EH (cell line): ENCODE measurements at regions not wholly inside any gene's neighbourhood (a gene's known extent, or its start where the extent isn't known, plus 50 kb on each side); places are given as distances from the start of the nearest gene placed in this dataset.
"Not testable (repeated sequence)": the region's sequence is repeated elsewhere in the genome, so short reads cannot be mapped to it uniquely, and the experiment has no call there.

Source experiments
- DNase-seq: peaks from one replicate; pipeline ENCODE4 v3.0.0-alpha.2; 2015; ENCODE audit warnings: low read depth

DNA sequence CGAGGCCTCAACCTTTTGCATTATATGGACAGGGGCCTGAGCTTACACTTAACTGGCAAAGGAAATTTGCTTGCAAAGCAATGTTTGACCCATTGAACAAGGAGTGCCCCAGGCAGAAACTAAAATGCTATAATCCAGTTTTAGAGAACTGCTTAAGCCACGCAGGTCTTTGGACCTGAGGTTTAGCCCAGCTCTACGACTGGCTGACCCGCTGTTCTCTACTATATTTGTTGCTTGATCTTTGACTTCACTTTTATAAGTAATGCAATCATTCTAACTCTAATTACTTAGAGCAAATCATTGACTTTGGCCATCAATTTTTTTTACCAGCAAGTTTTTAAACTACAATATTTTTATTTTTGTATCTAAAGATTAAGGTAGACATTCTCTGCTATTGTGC, 268.8 kb downstream of the MREG start:
- no peak for DNase-seq

- no peak for DNase-seq
These were observed 270.3 kb downstream of the MREG start for GRCh38 chr2:215743066-215743465.

- DNase-seq, result peak; percentile 33
These were observed 271.3 kb downstream of the MREG start for GRCh38 chr2:215742021-215742420.

DNA sequence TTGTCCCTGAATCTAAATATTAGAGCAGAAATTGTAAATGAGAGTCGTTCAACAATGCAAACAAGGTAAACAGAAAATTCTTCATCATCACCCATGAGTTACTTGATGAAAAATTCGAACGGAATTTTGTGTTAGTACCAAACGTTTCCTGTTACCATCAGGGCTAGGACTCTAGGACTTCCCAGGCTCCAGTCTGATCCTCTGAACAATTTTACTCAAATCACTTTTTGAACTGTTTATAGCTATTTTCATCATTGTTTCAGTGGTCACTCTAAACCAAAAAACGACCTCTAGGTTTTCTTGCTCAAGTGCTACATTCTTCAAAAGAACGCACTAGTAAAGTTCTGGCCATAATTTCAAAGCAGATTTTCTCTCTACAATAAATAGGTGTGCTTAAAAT, 273.3 kb downstream of the MREG start:
- no peak for DNase-seq

DNA sequence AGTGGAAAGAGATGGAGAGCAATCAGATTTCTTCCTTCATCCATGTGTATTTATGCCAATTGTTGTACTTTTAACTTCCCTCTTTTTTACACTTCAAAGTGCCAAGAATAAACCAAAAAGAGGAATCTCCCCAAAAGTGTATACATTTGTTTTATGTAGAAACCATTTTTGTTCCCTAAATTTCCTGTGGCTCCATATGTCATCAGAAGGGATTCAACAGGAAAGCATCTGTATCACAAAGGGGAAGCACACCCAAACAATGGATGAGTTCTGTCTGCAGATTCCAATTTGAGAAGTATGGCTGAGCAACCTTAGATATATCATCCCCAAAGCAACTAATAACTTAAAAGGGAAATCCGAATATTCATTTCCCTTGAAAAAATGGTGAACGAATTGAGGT, 275.0 kb downstream of the MREG start:
- DNase-seq, result no peak

- no peak for DNase-seq
These were observed 275.9 kb downstream of the MREG start for GRCh38 chr2:215737477-215737876.

- DNase-seq, result peak; percentile 82
These were observed 276.6 kb downstream of the MREG start for GRCh38 chr2:215736653-215737290.

GRCh38 chr2:215731108-215731658, 282.2 kb downstream of the MREG start:
- peak; percentile 17 for DNase-seq

- DNase-seq, result peak; percentile 44
These were observed 283.2 kb downstream of the MREG start for GRCh38 chr2:215729985-215730620.

GRCh38 chr2:215728504-215729065, 284.8 kb downstream of the MREG start:
- DNase-seq, result peak; percentile 96

DNA sequence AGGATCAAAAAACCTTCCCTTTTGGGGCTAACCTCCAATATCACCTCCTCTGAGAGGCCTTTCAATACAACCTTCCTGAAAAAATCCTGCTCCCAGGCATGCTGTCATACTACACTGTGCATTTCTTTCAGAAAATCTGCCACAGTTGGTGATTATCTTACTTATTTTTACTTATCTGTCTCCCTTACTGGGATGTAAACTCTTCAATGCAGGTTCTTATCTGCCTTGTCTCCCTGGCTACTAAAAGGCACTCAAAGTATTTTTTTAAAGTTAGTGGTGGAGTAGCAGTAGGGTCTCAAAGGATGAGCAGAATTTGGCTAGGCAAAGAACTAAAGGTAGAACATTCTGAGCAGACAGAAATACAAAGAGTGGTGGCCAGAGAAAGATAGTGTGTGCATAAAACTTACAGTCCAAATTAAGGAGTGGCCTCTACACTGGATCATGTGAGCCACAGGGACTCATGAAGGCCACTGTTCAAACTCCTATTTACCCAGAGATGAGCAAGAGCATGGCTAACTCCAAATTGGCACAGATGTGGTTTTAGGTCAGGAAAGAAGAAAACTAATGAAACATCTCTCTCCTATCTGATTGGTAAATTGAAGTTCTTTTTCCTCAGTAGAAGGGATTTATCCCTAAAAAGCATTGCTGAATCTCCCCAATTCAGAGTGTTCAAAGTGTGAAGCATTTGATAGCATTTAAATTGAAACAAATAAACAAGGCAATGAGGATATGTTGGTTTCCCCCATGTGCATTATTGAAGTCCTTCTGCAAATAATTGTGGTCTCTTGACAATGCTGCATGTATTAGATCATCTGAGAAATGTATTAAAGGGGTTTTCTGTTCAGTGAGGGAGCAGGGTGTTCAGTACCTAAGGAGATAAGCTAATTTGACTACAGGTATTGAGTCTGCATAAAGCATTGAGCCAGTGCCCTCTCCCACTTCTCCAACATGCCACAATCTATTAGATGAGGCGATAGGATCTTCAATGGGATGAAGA, 285.5 kb downstream of the MREG start:
- DNase-seq, result peak; percentile 72

- no peak for DNase-seq
These were observed 287.3 kb downstream of the MREG start for GRCh38 chr2:215726070-215726469.

- peak; percentile 34 for DNase-seq
These were observed 288.3 kb upstream of the FN1 start for GRCh38 chr2:215724146-215724545.

DNA sequence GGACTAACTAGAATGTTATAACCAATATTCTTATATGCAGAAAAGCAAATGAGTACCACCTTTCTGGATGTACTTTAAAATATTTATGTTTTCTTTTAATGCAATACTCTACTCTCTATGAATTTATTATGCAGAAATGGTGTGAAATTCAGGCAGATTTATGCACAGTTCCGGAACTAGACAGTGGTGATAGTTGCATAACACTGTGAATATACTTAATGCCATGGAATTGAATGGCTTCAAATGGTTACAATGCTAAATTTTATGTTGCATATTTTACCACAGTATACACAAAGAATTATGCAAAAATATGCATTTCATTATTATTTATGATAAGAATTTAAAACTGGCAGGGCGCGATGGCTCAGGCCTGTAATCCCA, 287.8 kb upstream of the FN1 start:
- no peak for DNase-seq

DNA sequence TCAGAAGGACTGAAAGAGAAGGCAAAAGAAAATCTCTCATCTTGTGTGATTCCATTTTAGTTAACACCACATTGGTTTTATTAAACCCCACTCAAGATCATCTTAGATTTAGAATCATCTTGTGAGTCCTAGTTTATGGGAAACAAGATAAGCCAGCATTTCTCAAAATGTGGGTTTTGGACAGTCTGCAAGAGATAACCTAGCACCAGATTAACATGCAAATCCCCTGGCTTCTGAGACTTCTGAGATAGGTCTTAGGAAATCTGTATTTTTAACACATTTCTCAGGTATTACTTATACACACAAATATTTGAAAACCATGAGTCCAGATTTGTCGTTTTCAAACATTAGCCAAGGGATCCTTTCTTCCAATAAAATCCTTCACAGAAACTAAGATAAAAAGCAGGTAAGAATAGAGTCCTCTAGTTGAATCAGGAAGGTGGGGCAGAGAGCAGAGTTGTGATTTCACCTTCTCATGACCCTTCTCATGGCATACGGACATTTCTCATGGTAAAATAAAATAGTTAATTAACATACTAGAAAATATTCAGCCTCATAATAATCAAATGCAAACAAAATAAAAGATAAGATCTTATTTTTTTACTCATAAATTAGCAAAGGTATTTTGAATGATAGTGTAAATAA, 287.2 kb upstream of the FN1 start:
- no peak for DNase-seq

- DNase-seq, result no peak
These were observed 286.3 kb upstream of the FN1 start for GRCh38 chr2:215722125-215722524.

GRCh38 chr2:215721515-215721914, 285.6 kb upstream of the FN1 start:
- not testable (repeated sequence) for DNase-seq

- DNase-seq, result no peak
These were observed 283.0 kb upstream of the FN1 start for GRCh38 chr2:215718890-215719289.

- DNase-seq, result no peak
These were observed 282.6 kb upstream of the FN1 start for GRCh38 chr2:215718436-215718835.

DNA sequence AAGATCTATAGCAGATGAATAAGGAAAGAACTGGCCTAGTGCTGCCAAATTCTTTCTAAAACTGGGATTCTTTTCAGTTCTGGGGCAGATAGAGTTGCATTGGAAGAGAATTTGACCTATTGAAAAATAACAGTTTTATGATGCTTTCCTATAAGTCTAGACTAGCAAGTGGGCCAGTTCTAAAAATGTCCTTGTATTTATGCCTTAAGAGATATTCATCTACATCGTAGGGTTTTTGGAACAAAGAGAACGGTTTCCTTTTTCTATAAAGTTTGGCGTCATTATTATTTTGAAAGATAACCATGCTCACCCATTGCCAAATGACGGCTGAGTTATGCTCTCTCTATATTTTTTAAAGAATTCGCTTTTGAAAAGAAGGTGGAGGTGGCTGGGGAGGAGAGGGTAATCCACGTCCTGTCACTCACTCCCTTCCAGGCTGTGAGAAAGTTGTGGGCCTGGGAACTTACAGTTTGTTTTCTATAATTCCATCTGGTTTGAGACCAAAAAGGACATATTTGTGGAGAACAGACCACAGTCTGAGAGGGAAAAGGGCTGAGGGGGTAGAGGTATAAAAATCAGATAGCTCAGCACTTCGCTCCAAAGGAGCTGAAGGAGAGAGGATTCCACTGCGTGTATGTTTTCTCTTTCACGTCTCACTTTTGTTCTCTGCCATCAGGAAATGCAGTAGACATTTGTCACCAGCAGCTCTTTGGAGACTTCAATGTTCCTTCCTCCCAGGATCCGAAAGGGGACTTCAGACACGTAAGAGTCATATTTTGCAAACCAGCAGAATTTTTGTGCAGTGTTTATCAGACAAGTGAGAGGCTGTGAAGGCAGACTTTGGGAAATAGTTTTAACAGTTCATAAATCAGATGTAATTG, 281.9 kb upstream of the FN1 start:
- peak; percentile 51 for DNase-seq

DNA sequence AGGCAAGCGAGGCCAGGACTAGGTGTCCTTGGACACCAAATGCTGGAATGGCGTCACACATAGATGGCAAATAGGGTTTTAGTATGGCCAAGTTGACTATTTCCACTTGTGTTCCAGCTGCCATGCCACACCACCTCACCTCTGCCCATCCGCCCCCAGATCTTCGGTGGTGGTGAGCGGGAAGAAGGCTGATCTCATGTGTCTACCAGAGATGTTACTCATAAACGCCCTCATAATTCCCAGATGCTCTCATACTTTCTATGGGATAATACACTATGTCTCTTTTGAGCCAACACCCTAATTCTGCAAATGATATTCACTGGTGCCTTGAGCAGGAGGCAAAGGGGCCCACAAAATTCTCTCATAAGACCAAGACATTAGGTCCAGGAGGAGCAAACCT, 281.1 kb upstream of the FN1 start:
- no peak for DNase-seq
